ENCODE measurements at regions not wholly inside any gene's neighbourhood (a gene's known extent, or its start where the extent isn't known, plus 50 kb on each side); places are given as distances from the start of the nearest gene placed in this dataset.

- H3K9ac ChIP-seq (ENCODE audit: low read length): no peak overlapping the region
- H3K27me3 ChIP-seq (ENCODE audit: insufficient read depth, low read length): no peaks in the 10 kb centered on the region
- no peaks in the 10 kb centered on the region for H3F3A ChIP-seq (ENCODE audit: insufficient read depth, low read length)
- H3K4me2 ChIP-seq (ENCODE audit: low read length): no peak overlapping the region
- TF ChIP-seq CTCF (IDR thresholded peaks at IDR 0.05; ENCODE audit: low read length) (no peak), EZH2 (IDR thresholded peaks at IDR 0.05; ENCODE audit: borderline replicate concordance, low read length) (no peak)
- H3K4me3 ChIP-seq (ENCODE audit: low read depth, low read length, poor library complexity, severe bottlenecking): no peak overlapping the region
- H3K27ac ChIP-seq (ENCODE audit: low read depth, low read length, poor library complexity, severe bottlenecking): no peak overlapping the region
- H4K20me1 ChIP-seq (ENCODE audit: insufficient read depth, low read length): no peaks in the 10 kb centered on the region
- no peak overlapping the region for H2AFZ ChIP-seq (ENCODE audit: low read length)
- H3K9me2 ChIP-seq (ENCODE audit: low read depth, low read length): no peaks in the 10 kb centered on the region
- no peaks in the 10 kb centered on the region for H3K79me2 ChIP-seq (ENCODE audit: insufficient read depth, low read length)
- H3K36me3 ChIP-seq (ENCODE audit: insufficient read depth, low read length): no peaks in the 10 kb centered on the region
- no peaks in the 10 kb centered on the region for H3K4me1 ChIP-seq (ENCODE audit: insufficient read depth, low read length, severe bottlenecking)
- H3K9me3 ChIP-seq (ENCODE audit: low read length): 0 out of 2 replicates have a peak, but pooled peaks cover 4% of the 10 kb centered on the region
Measured at GRCh38 chr2:175432021-175432420, 250.5 kb upstream of the ATP5MC3 start.

- no peak overlapping the region for H3K9ac ChIP-seq (ENCODE audit: low read length)
Measured at GRCh38 chr2:175431101-175431946, 249.8 kb upstream of the ATP5MC3 start.

GRCh38 chr2:175430236-175430635, 248.7 kb upstream of the ATP5MC3 start:
- Histone ChIP-seq H3K27ac (ENCODE audit: low read depth, low read length, poor library complexity, severe bottlenecking) (no peak overlapping the region), H3K4me2 (ENCODE audit: low read length) (no peak overlapping the region), H3F3A (ENCODE audit: insufficient read depth, low read length) (no peaks in the 10 kb centered on the region), H3K9me3 (ENCODE audit: low read length) (0 out of 2 replicates have a peak, but pooled peaks cover 4% of the 10 kb centered on the region), H3K9ac (ENCODE audit: low read length) (no peak overlapping the region), H3K36me3 (ENCODE audit: insufficient read depth, low read length) (no peaks in the 10 kb centered on the region), H3K9me2 (ENCODE audit: low read depth, low read length) (no peaks in the 10 kb centered on the region), H3K27me3 (ENCODE audit: insufficient read depth, low read length) (no peaks in the 10 kb centered on the region), H4K20me1 (ENCODE audit: insufficient read depth, low read length) (no peaks in the 10 kb centered on the region), H3K79me2 (ENCODE audit: insufficient read depth, low read length) (no peaks in the 10 kb centered on the region), H3K4me3 (ENCODE audit: low read depth, low read length, poor library complexity, severe bottlenecking) (no peak overlapping the region), H2AFZ (ENCODE audit: low read length) (no peak overlapping the region), H3K4me1 (ENCODE audit: insufficient read depth, low read length, severe bottlenecking) (no peaks in the 10 kb centered on the region)
- no peak for TF ChIP-seq EZH2 (IDR thresholded peaks at IDR 0.05; ENCODE audit: borderline replicate concordance, low read length)
- TF ChIP-seq CTCF (IDR thresholded peaks at IDR 0.05; ENCODE audit: low read length): no peak

More at GRCh38 chr2:175431101-175431946, 249.8 kb upstream of the ATP5MC3 start:
- Histone ChIP-seq H3K36me3 (ENCODE audit: insufficient read depth, low read length) (no peaks in the 10 kb centered on the region), H3K79me2 (ENCODE audit: insufficient read depth, low read length) (no peaks in the 10 kb centered on the region), H3K4me3 (ENCODE audit: low read depth, low read length, poor library complexity, severe bottlenecking) (no peak overlapping the region), H3K9me3 (ENCODE audit: low read length) (0 out of 2 replicates have a peak, but pooled peaks cover 4% of the 10 kb centered on the region), H3K27me3 (ENCODE audit: insufficient read depth, low read length) (no peaks in the 10 kb centered on the region), H3K4me1 (ENCODE audit: insufficient read depth, low read length, severe bottlenecking) (no peaks in the 10 kb centered on the region), H4K20me1 (ENCODE audit: insufficient read depth, low read length) (no peaks in the 10 kb centered on the region), H3K9me2 (ENCODE audit: low read depth, low read length) (no peaks in the 10 kb centered on the region), H2AFZ (ENCODE audit: low read length) (no peak overlapping the region), H3K4me2 (ENCODE audit: low read length) (no peak overlapping the region), H3K27ac (ENCODE audit: low read depth, low read length, poor library complexity, severe bottlenecking) (no peak overlapping the region), H3F3A (ENCODE audit: insufficient read depth, low read length) (no peaks in the 10 kb centered on the region)
- TF ChIP-seq CTCF (IDR thresholded peaks at IDR 0.05; ENCODE audit: low read length) (no peak), EZH2 (IDR thresholded peaks at IDR 0.05; ENCODE audit: borderline replicate concordance, low read length) (no peak)
